NB4 (cell line): ENCODE measurements at regions not wholly inside any gene's neighbourhood (a gene's known extent, or its start where the extent isn't known, plus 50 kb on each side); places are given as distances from the start of the nearest gene placed in this dataset.

ENCODE experiments used
- CTCF ChIP-seq: IDR thresholded peaks from one replicate; pipeline ENCODE4 v1.5.1; 2012; ENCODE audit warnings: low read depth, low read length
- MAX ChIP-seq: IDR thresholded peaks from 2 replicates; pipeline ENCODE4 v1.6.1; 2011; ENCODE audit warnings: low read depth, low read length
- MYC ChIP-seq: IDR thresholded peaks from 2 replicates; pipeline ENCODE4 v1.6.1; 2011; ENCODE audit warnings: low read depth, low read length
- POLR2A ChIP-seq: IDR thresholded peaks from 2 replicates; pipeline ENCODE4 v1.6.1; 2011; ENCODE audit warnings: mild to moderate bottlenecking; ENCODE audit not compliant: insufficient read length; ENCODE audit errors: extremely low read depth

GRCh38 chr14:34190717-34191116 is 239.8 kb upstream of the EGLN3 start:
- TF ChIP-seq CTCF = no peak
- TF ChIP-seq MAX = no peak
- no peak for TF ChIP-seq MYC
- no peak for TF ChIP-seq POLR2A
